SJSA1 (cell line): ENCODE measurements at regions not wholly inside any gene's neighbourhood (a gene's known extent, or its start where the extent isn't known, plus 50 kb on each side); places are given as distances from the start of the nearest gene placed in this dataset.

Experiments used
- DNase-seq, 2 experiments: peaks; one replicate each; pipeline ENCODE4 v3.0.0-alpha.2; 2015 to 2020; ENCODE audit warnings: low spot score in 2 of 2, low read depth in 1 of 2
- H3K27ac ChIP-seq: fragments of 250-450 bp; sonication (Bioruptor Pico); 2 replicates; pipeline ENCODE4 v1.5.1; 2020; ENCODE audit warnings: mild to moderate bottlenecking, moderate library complexity
- H3K27me3 ChIP-seq: fragments of 250-450 bp; sonication (Bioruptor Pico); replicated peaks from 2 replicates; pipeline ENCODE4 v1.5.1; 2020; ENCODE audit warnings: mild to moderate bottlenecking, moderate library complexity
- H3K36me3 ChIP-seq: fragments of 250-450 bp; sonication (Bioruptor Pico); 2 replicates; pipeline ENCODE4 v1.5.1; 2020; ENCODE audit warnings: mild to moderate bottlenecking
- H3K4me1 ChIP-seq: fragments of 250-450 bp; sonication (Bioruptor Pico); replicated peaks from 2 replicates; pipeline ENCODE4 v1.6.1; 2021; ENCODE audit warnings: mild to moderate bottlenecking
- H3K4me3 ChIP-seq: fragments of 250-450 bp; sonication (Bioruptor Pico); 2 replicates; pipeline ENCODE4 v1.5.1; 2020; ENCODE audit warnings: mild to moderate bottlenecking
- H3K9me3 ChIP-seq: fragments of 250-450 bp; sonication (Bioruptor Pico); replicated peaks from 2 replicates; pipeline ENCODE4 v1.5.1; 2020; ENCODE audit warnings: mild to moderate bottlenecking

GRCh38 chr5:2642684-2643345, 108.7 kb downstream of the IRX2 start:
- no peaks in the 10 kb centered on the region for H3K27me3 ChIP-seq
- no peak overlapping the region for H3K27ac ChIP-seq
- H3K9me3 ChIP-seq, result peaks cover 46% of the 10 kb centered on the region
- H3K4me3 ChIP-seq, result no peak overlapping the region
- DNase-seq, result peak in 1 of 2 experiments; percentile 41
- H3K4me1 ChIP-seq, result no peaks in the 10 kb centered on the region
- H3K36me3 ChIP-seq, result no peaks in the 10 kb centered on the region

- peaks cover 51% of the 10 kb centered on the region for H3K9me3 ChIP-seq
Measured at GRCh38 chr5:2640717-2641116, 110.8 kb downstream of the IRX2 start.

GRCh38 chr5:2639425-2639824, 112.1 kb downstream of the IRX2 start:
- Histone ChIP-seq H3K27me3 (no peaks in the 10 kb centered on the region), H3K9me3 (peaks cover 47% of the 10 kb centered on the region), H3K4me1 (no peaks in the 10 kb centered on the region), H3K4me3 (no peak overlapping the region), H3K27ac (no peak overlapping the region), H3K36me3 (no peaks in the 10 kb centered on the region)
- peak in 1 of 2 experiments; percentile 3 for DNase-seq

More at GRCh38 chr5:2640717-2641116, 110.8 kb downstream of the IRX2 start:
- no peaks in the 10 kb centered on the region for H3K27me3 ChIP-seq
- no peak for DNase-seq
- H3K27ac ChIP-seq, result no peak overlapping the region
- H3K36me3 ChIP-seq, result no peaks in the 10 kb centered on the region
- no peak overlapping the region for H3K4me3 ChIP-seq
- no peaks in the 10 kb centered on the region for H3K4me1 ChIP-seq

GRCh38 chr5:2634399-2635176, 116.9 kb downstream of the IRX2 start:
- no peak overlapping the region for H3K4me3 ChIP-seq
- no peak for DNase-seq
- H3K9me3 ChIP-seq, result peaks cover 23% of the 10 kb centered on the region
- H3K36me3 ChIP-seq, result no peaks in the 10 kb centered on the region
- no peaks in the 10 kb centered on the region for H3K4me1 ChIP-seq
- no peak overlapping the region for H3K27ac ChIP-seq
- H3K27me3 ChIP-seq, result no peaks in the 10 kb centered on the region

- Histone ChIP-seq H3K36me3 (no peaks in the 10 kb centered on the region), H3K4me3 (no peak overlapping the region), H3K9me3 (peaks cover 22% of the 10 kb centered on the region), H3K4me1 (no peaks in the 10 kb centered on the region), H3K27me3 (no peaks in the 10 kb centered on the region), H3K27ac (no peak overlapping the region)
- DNase-seq, result no peak
Measured at GRCh38 chr5:2633992-2634391, 117.5 kb downstream of the IRX2 start.

GRCh38 chr5:2631758-2632157, 119.7 kb downstream of the IRX2 start:
- Histone ChIP-seq H3K9me3 (peaks cover 16% of the 10 kb centered on the region), H3K36me3 (no peaks in the 10 kb centered on the region), H3K27ac (no peak overlapping the region), H3K4me3 (no peak overlapping the region), H3K27me3 (no peaks in the 10 kb centered on the region), H3K4me1 (no peaks in the 10 kb centered on the region)
- no peak for DNase-seq

- no peak for DNase-seq
- no peak overlapping the region for H3K4me3 ChIP-seq
- no peaks in the 10 kb centered on the region for H3K27me3 ChIP-seq
- peaks cover 8% of the 10 kb centered on the region for H3K9me3 ChIP-seq
- no peak overlapping the region for H3K27ac ChIP-seq
- no peaks in the 10 kb centered on the region for H3K36me3 ChIP-seq
- H3K4me1 ChIP-seq, result no peaks in the 10 kb centered on the region
Measured at GRCh38 chr5:2629045-2629444, 122.4 kb downstream of the IRX2 start.

GRCh38 chr5:2627867-2628266, 123.6 kb downstream of the IRX2 start:
- H3K27ac ChIP-seq, result no peak overlapping the region
- no peaks in the 10 kb centered on the region for H3K27me3 ChIP-seq
- H3K4me3 ChIP-seq, result no peak overlapping the region
- no peak for DNase-seq
- no peaks in the 10 kb centered on the region for H3K36me3 ChIP-seq
- H3K4me1 ChIP-seq, result no peaks in the 10 kb centered on the region
- H3K9me3 ChIP-seq, result peaks cover 9% of the 10 kb centered on the region

- peaks cover 13% of the 10 kb centered on the region for H3K9me3 ChIP-seq
Measured at GRCh38 chr5:2626572-2626971, 124.9 kb downstream of the IRX2 start.

GRCh38 chr5:2622866-2623265, 128.6 kb downstream of the IRX2 start:
- no peaks in the 10 kb centered on the region for H3K36me3 ChIP-seq
- H3K27ac ChIP-seq, result no peak overlapping the region
- no peaks in the 10 kb centered on the region for H3K27me3 ChIP-seq

More at GRCh38 chr5:2626572-2626971, 124.9 kb downstream of the IRX2 start:
- H3K4me1 ChIP-seq, result no peaks in the 10 kb centered on the region
- no peak overlapping the region for H3K4me3 ChIP-seq
- no peak for DNase-seq
- no peaks in the 10 kb centered on the region for H3K36me3 ChIP-seq
- no peaks in the 10 kb centered on the region for H3K27me3 ChIP-seq
- H3K27ac ChIP-seq, result no peak overlapping the region

GRCh38 chr5:2621631-2622030, 129.8 kb downstream of the IRX2 start:
- Histone ChIP-seq H3K27ac (no peak overlapping the region), H3K4me1 (no peaks in the 10 kb centered on the region), H3K9me3 (peaks cover 14% of the 10 kb centered on the region), H3K4me3 (no peak overlapping the region), H3K27me3 (no peaks in the 10 kb centered on the region), H3K36me3 (no peaks in the 10 kb centered on the region)
- DNase-seq, result no peak

More at GRCh38 chr5:2622866-2623265, 128.6 kb downstream of the IRX2 start:
- Histone ChIP-seq H3K9me3 (peaks cover 15% of the 10 kb centered on the region), H3K4me3 (no peak overlapping the region), H3K4me1 (no peaks in the 10 kb centered on the region)
- no peak for DNase-seq

- no peaks in the 10 kb centered on the region for H3K36me3 ChIP-seq
- H3K27ac ChIP-seq, result no peak overlapping the region
- H3K4me1 ChIP-seq, result no peaks in the 10 kb centered on the region
- H3K4me3 ChIP-seq, result no peak overlapping the region
- peaks cover 24% of the 10 kb centered on the region for H3K9me3 ChIP-seq
- no peaks in the 10 kb centered on the region for H3K27me3 ChIP-seq
- no peak for DNase-seq
Measured at GRCh38 chr5:2619216-2619615, 132.3 kb downstream of the IRX2 start.

GRCh38 chr5:2617461-2617860, 134.0 kb downstream of the IRX2 start:
- Histone ChIP-seq H3K4me1 (no peaks in the 10 kb centered on the region), H3K27me3 (no peaks in the 10 kb centered on the region), H3K9me3 (peaks cover 26% of the 10 kb centered on the region), H3K27ac (no peak overlapping the region), H3K4me3 (no peak overlapping the region), H3K36me3 (no peaks in the 10 kb centered on the region)
- no peak for DNase-seq

- Histone ChIP-seq H3K27ac (no peak overlapping the region), H3K9me3 (peaks cover 25% of the 10 kb centered on the region), H3K36me3 (no peaks in the 10 kb centered on the region), H3K4me3 (no peak overlapping the region), H3K27me3 (no peaks in the 10 kb centered on the region), H3K4me1 (no peaks in the 10 kb centered on the region)
- no peak for DNase-seq
Measured at GRCh38 chr5:2615917-2616316, 135.6 kb downstream of the IRX2 start.
